ENCODE measurements at regions not wholly inside any gene's neighbourhood (a gene's known extent, or its start where the extent isn't known, plus 50 kb on each side); places are given as distances from the start of the nearest gene placed in this dataset.

DNA sequence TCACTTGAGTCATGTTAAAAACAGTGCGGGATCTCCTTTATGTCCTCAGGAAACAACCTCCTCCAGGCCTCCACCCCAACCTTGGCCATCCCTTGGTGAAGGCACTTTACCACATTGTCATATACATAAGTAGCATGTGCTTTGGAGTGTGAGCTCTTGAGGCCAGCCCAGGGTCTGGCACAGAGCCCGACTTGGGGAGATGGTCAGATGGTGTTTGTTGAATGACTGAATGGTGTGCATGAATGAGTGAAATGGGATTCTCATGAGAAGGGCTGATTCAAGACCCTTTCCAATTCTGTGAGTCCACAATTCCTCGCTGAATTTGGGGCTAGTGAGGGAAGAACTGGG is 52.9 kb upstream of the DLK1 start:
- no peak for DNase-seq (ENCODE audit: low spot score)

DNA sequence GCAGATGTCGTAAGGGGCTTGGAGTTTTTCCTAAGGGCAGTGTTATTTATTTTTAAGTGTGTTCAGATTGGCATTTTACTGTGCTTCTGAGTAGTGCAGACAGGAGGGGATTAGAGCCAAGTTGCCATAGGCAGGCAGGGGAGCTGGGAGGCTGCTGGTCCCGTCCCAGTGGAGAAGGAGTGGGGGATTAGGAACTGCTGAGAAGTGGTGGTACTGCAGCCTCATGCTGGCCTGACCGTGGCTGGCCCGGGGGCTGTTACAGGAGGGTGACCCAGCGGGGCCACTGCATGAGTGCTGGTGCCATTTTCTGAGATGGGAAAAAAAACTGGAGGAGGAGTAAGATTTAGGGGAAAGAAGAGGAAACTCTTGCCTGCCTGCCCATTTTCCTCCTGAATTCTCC is 52.3 kb upstream of the DLK1 start:
- no peak for DNase-seq (ENCODE audit: low spot score)

DNA sequence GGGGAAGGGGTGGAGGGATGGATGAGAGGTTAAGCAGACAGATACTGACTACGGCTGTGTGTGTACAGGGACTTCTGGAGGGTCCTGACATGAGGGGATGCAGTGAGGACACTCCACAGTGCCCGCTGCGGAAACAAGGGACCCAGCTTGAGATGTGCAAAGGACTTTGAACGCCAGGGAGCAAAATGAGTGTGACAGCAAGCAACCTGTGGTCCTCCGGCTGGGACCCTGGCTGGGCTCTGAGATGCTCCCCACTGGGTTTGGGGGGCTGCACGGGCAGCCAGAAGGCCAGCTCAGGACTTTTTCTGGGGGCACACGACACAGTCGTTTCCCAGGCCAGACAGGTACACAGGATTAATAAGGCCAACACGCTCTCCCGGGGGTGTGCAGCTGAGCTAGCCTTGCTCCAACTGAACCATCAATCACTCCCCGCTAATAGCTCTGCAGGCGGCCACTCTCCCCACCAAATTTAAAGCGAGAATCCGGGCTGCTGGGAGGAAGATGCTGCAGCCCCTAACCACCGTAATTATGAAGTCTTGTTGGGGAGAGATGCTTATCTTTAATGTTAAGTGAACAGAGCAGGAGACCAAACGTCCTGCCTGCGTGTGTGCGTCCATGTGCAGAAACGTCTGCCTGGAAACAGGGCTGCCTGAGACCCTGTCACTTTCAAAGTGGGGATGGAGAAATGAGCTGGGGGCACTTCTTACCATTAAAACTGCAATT is 51.6 kb upstream of the DLK1 start:
- DNase-seq (ENCODE audit: low spot score): no peak

DNA sequence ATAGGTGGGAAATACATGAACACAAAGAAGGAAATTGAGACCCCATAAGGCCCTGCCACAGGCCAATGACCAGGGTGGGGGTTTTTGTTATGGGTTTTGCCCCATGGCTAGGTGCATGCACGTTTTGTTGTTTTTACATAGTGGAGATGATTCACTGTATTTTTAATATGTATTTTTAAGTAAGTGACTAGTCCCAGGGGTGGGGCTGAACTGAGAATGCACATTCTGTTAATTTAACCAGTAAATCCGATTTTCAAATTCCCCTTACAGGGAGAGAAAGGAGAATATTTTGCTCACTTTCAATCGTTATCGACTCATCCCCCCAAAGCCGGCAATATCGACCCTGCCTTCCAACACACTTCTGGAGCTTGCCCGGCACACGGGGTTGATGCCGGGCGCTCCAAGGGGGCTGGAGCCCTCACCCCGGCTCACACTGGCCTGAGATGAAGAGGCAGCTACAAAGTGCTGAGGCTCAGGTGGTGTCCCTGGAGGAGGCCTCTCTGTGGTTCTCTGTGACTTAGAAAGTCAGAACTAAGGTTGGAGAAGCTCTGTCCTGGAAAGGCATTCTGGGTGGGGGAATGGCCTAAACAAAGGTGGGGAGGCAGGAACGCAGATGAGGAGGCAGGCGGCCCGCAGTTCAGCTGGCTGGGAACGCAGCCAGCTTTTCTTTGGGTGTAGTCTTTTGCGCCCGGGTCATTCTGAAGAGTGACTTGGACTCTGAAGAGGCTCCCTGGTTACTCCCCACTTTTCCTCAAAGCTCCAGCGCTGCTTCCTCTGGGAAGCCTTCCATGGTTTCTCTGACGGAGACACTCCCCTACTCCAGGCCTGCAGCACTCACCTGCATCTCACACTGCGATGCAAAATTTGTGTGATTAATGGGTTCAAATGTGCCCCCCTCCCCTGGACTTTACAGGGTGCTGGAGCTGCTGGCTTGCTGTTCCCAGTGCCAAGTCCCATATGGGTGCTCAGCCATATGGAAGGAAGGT is 50.7 kb upstream of the DLK1 start:
- no peak for DNase-seq (ENCODE audit: low spot score)

All from cerebellar cortex (tissue), 1 donor.